ENCODE measurements at regions not wholly inside any gene's neighbourhood (a gene's known extent, or its start where the extent isn't known, plus 50 kb on each side); places are given as distances from the start of the nearest gene placed in this dataset.

DNA sequence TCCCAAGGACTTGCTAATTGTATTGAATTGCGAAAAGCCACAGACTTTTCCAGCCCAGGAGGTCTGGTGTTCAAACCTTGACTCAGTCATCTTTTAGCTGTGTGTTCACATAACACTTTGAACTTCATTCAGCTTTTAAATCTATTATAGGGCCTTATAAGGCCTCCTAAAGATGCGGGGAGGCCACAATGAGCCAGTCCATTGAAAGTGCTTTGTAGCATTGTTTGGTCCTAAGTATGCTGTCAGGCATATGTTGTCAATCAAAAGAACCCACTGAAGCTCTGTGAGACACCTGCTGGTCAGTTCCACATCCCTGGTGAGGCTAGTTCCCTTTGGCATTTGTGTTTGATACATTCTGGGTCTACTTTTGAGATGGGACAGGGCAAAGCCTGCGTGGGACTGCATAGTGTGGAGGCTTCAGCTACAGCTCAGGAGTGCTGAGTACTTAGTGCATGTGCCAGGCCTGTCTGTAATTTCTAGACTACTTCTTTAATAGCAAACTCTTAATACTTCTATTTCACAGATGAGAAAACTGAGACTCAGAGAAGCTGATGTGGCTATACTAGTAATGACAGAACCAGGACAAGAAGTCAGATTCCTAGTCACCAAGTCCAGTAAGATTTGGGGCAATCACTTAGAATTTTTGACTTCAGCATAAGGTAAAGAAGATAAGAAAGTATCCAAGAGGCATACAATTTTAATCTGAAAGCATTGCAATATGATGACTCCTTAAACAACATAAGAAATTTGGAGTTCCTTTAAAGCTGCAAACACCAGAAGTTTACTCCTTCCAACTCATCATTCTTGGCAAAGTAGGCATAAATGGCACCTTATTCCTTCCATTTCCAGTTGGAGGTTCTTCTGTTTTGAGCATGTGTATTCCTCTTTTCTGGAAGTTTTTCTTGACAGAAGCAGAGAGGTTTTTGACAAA is 213.0 kb downstream of the PDCD6IP start:
- FAIRE-seq (no peak), DNase-seq (ENCODE audit: low spot score) (no peak)

DNA sequence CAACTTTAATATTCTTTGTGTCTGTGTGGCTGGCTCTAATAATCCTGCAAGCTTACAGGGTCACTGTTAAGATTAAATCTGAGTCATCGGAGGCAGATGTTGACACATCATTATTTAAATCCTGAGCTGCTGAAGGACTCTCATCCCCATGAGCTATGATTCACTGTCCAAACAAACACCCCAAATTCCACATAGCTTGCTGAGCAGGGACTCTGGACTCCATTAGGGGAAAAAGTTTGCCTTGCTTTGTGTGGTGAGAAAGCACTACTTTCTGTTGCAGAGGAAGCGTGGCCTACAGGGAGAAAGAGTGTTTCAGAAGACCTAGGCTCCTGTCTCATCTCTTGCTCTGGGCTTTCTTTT is 213.7 kb downstream of the PDCD6IP start:
- FAIRE-seq (peak; percentile 93), DNase-seq (ENCODE audit: low spot score) (peak; percentile 89)

DNA sequence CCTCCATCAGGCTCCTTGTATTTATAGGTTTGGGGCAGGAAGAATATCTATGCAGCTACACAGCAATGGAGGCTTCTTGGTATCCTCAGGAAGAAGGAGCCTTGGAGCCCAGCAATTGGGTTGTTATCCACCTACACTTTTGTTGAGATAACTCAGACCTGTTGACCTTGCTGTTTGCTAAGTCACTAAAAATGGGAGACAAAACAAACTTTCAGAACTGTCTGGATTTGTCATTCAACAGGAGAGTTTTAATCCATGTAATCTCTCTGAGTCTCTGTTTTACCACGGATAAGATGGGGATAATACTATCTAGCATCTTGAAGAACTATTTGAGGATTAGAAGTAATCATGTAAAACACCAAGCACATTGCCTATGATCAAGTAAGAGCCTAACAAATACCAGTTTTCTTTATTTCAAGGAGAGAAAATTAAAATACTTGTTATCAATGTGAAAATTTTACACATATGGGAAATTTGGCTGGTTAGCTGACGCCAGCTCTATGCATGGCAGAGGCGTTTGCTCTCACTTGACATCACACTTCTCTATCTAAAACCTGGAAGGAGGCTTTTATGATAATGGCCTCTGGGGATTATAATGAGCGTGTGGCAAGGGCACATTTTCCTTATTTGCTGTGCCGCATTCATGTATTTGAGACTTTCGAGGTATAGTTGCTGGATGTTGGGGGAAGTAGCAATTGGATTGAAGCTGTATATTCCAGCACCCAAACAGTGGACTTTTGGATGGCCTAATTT is 215.6 kb downstream of the PDCD6IP start:
- no peak for DNase-seq (ENCODE audit: low spot score)
- FAIRE-seq = no peak

DNA sequence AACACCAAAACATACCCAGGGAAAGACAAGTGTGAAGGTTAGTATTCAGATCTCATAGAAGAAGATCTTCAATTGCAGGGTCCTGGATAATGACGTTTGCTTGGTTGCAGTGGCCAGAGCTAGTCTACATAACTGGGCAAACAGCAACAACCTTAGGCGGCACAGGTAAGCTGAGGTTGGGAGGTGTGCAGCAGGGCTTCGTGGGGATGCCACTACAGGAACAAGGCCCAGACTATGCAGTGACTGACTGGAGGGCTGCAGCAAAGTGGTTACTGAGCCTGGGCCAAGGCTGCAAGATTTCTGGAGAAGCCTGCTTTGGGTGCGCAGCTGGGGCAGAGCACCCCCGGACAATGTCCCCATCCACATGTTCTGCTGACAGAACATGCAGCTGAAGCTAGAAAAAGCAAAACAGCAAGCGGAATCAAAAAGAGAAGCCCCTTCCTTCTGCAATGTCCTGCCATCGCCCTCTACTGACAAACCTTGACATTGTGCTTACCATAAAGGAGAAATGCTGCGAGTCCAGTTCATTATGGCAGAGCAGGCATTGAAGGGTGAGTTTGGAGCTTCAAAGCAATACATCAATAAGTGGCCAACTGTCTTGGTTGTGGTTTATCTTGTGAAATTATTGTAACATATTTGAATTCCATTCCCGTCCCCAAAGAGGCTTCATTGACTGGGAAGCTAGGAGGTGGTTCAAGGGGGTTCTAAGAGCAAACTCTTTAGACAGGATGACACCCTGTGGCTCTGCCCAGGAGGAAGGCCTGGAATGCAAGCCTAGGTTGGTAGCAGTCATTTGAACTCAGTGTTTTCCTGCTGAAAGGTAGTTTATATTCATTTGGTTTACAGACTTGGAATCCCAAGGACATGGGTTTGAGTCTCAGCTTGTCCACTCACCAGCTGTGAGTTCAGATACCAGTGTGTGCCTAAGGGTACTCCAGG is 217.0 kb downstream of the PDCD6IP start:
- FAIRE-seq = no peak
- no peak for DNase-seq (ENCODE audit: low spot score)

DNA sequence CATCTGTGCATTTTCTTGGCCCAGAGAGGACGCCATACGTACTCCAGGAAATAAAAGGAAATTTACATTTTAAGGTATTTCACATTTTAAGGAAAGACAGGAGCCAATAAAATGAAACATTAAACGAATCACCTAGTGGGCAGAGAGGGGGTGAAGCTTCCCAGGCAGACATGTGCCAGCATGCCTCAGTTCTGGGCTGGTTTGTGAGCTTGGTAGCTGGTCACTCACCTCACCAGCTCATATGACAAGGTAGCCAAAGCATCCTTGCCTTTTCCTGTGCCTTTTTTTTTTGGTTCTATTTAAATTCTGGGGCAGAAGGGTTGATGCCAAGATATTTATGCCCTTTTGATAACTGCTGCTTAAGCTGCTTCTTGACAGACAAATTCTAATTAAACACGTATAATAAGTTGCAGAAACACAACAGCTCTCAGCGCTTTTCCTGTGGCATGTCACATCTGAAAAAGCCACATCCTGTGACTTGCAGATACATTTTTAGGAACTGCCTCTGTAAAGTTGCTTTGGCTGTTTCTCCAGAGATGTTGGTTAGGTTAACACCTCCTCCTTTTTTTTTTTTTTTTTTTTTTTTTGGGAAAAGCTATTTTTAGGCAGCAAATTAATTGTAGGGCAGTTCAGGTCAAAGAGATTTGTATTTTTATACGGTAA is 218.6 kb downstream of the PDCD6IP start:
- FAIRE-seq = no peak
- no peak for DNase-seq (ENCODE audit: low spot score)

DNA sequence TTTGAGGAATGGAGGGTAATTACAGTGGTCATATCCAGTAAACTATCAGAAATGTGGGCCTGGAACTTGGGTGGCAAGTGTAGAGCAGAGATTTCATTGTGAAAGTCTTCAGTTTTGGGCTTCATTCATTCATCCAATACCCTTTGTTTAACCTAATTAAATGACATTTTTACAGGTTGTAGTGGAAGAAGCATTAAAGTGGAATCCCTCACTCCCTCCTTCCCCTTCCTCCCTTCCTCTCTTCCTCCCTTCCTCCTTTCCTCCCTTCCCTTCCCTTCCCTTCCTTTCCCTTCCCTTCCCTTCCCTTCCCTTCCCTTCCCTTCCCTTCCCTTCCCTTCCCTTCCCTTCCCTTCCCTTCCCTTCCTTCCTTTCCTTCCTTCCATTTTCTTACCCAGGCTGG is 219.3 kb downstream of the PDCD6IP start:
- FAIRE-seq = no peak
- no peak for DNase-seq (ENCODE audit: low spot score)

DNA sequence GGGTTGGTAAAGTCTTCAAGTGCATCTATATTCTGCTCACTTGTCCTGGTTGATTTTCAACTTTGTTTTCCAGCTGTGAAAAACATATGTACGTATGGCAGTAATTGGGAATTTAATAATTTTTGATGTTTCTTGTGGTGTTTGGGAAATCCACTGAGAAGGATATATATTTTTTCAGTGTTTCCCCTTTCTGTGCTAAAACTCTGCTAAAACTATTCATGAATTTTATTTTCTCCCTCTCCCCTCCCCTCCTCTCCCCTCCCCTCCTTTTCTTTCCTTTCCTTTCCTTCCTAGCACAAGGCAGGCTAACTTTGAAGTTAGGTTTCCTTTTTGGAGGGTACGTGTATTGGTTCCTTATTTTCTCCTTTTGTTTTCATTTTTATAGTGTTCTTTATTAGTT is 220.7 kb downstream of the PDCD6IP start:
- DNase-seq (ENCODE audit: low spot score) (no peak), FAIRE-seq (no peak)

DNA sequence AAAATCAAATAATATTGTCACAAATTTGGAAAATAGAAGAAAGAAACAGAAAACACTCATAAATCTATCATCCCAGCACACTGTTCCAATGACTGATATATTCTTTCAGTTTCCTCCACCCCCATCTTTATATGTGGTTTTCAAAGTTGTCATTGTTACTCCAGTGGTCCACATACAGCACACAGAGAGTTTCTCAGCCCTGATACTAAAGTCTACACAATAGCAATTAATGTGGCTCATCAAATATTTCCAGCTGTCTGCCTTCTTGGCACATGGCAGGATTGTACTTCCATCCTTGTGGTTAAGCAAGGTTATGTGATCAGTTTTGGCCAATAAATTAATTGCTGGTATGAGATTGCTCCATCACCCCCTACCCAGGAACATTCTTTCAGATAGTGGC is 221.7 kb downstream of the PDCD6IP start:
- DNase-seq (ENCODE audit: low spot score) (no peak), FAIRE-seq (no peak)

DNA sequence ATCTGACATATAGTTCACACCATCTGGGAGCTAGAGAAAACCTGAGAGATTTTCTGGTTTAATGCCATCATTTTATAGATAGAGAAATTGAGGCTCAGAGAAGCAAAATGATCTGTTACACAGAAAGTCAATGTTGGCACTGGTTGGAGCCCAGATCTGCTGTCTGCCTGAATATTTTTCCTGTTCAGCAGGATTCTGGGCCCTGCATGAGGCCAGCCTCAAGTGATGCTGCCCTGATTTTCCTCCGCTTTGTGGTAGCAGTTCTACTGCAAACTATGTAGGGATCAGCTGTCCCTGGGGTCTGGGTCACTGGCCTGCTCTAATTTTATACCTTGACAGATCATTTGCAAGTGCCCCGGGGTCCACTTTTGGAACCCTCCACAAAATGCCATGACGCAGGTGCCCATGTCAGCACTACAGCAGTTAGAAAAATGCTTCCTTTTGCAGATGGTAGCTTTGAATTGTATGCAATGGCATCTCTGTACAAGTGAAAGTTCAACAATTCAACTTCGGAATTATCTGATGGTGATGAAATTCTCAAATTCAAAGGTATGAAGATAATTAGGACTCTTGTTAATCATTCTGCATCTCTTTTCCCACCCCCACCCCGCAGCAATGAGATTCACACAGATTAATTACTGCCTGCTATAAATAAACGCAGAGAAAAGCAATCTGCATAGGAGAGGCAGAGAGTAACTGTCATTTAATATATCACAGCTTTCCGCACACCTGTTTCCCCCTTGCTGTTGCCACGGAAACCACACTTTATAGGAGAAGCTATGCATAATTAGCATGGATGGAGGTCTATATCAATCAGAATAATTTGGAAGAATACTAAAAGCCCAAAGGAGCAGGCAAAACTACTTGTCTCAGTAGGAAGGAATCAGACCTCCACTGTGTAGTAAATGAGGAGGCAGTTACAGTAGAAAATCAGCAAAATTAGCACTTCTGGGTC is 222.6 kb downstream of the PDCD6IP start:
- FAIRE-seq (no peak), DNase-seq (ENCODE audit: low spot score) (no peak)

DNA sequence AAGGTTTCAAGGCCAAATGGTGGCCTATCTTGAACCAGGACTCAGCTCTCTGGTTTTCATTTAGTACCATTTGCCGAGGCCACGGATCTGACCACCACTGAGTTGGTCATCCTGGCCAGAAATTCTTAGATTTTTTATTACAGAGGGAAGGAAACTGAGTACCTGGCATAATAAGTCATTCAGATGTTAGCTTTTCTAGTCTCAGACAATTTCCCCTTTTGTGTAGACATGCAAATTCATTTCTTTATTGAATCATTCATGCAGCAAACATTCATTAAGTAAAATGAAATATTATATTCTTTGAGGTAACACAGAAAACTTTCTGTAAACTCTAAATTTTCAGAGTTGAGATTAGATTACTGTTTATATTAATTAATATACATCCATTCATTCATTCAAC is 223.7 kb downstream of the PDCD6IP start:
- DNase-seq (ENCODE audit: low spot score) = no peak
- no peak for FAIRE-seq

DNA sequence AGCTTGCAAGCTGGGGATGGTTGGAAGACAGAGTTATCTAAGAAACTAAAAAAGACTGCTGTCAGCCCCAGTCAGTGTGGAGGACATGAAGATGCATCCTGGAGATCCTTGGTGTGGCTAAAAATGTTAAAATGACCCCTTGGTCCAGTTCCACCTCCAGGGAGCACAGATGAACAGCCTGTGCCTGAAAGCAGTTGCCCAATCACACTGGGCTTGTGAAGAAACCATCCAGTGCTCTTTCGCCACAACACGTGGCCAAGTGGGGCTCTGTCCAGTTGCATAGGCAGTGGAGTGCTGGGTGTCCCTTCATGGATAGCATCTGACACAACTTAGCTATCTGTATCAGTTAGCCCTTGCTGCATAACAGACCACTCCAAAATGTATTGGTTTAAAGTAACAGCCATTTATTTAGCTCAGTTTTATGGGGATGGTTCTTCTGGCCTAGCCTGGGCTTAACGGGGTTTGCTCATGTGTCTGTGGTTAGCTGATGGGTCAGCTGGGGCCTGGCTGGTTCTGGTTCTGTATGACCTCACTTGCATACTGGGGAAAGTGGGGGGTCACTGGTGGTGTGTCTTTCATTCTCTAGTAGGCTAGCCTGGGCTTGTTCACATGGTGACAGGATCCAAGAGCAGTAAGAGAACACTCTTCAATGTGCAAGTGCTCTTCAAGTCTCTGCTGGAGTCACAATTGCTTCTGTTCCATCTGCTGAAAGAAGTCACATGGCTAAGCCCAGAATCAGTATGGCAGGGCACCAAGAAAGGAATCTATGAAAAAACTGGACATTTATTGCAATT is 226.2 kb downstream of the PDCD6IP start:
- FAIRE-seq (no peak), DNase-seq (ENCODE audit: low spot score) (no peak)

DNA sequence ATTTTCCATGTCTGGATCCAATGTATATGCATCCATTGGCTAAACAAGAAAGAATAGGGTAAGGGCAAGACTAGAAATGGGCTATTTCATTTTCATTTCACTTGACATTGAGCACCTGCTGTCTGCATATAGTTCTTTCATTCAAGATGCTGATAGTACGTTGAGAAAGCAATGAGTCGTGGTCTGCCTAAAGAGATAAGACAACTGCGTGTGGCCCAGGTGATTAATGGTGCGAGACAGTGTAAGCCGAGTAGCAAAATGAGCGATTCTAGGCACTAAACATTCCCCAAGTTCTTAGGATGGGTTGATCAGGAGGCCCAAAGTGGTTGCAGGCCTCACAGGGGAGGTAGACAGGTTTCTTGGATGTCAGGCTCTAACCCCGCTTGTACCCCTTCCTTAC is 235.4 kb downstream of the PDCD6IP start:
- DNase-seq (ENCODE audit: low spot score) (no peak), FAIRE-seq (no peak)

DNA sequence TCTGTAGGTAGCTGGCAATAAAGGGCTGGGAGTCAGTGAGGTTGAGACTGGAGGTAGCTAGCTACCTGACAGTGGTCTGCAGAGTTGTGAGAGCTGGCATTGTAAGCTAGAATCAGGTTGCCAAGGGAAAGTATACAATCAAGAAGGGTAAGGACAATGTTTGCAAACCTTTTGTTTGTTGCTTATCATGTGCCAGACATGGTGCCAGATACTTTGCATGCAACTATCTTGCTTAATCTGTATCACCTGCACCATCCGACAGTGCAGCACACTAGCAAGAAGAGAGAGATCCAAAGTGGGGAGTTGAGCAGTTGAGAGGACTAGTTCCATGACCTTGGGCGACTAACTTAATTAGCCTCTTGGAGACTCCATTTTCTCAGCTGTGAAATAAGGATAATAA is 236.4 kb downstream of the PDCD6IP start:
- FAIRE-seq (no peak), DNase-seq (ENCODE audit: low spot score) (no peak)

DNA sequence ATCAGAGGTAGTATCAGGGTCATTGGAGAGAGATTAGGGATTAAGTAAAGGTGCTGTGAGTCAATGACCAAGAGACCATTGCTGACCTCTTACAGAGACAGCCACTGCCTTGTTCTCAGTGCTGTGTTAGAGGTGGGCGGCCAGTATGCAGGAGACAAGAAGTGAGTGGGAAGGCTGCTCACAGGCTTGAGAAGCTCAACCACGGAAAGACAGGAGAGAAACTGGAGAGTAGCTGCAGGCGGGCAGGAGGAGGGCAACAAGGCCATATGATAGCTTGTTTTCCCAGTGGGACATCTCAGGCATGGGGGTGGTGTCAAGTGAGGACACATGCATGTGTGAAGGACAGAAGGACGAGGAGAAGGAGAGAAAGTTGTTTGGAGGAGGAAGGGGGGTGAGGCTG is 237.3 kb downstream of the PDCD6IP start:
- FAIRE-seq = no peak
- DNase-seq (ENCODE audit: low spot score) = no peak

DNA sequence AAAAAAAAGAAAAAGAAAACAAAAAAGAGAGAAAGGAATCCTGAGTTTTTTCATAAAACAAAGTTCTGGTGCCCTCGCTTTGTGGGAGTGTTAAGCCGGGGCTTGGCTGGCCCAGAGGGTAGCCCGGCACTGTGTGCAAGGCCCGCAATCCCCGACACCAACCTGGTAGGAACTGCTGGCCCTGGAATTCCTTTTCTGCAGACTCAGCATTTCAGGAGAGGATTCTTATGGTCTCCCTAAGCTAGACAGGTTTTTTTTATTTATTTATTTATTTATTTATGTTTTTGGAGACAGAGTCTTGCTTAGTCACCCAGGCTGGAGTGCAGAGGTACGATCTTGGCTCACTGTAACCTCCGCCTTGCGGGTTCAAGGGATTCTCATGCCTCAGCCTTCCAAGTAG is 238.8 kb downstream of the PDCD6IP start:
- FAIRE-seq (no peak), DNase-seq (ENCODE audit: low spot score) (no peak)

DNA sequence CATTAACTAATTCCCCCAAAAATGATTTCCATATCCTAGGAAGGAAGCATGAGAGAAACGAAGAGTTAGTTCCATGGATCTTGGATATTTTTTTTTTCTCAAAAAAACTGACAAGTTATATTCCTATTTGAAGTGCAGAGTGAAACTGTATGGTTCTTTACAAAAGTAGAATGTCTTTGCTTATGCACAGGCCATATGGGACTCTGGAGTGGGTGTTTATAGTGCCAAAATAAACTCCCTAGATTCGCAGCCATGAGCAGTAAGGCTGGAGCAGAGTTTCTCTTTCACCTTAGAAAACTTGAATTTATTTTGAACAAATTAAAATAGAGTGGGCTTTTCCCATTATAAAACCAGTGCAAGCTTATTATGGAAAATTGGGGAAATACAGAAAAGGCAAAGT is 239.7 kb downstream of the PDCD6IP start:
- FAIRE-seq = no peak
- DNase-seq (ENCODE audit: low spot score) = no peak

DNA sequence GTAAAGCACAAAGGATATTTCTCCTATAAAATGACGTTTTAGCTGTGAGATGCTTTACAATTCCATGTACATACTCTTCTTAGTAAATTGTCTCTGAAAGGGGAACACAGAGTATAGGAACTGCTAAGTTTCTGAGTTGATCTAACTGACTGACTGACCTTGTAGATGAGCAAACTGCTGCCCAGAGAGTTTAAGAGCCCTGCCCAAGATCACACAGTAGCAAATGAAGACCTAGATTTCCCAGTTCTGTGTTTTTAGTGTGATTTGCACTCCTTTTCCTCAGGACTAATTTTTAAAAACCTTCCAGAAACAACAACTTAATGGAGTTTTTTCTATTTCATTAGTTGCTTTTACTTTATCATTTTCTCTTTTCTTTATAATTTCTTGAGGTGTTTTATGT is 247.7 kb downstream of the PDCD6IP start:
- no peak for DNase-seq (ENCODE audit: low spot score)
- no peak for FAIRE-seq

DNA sequence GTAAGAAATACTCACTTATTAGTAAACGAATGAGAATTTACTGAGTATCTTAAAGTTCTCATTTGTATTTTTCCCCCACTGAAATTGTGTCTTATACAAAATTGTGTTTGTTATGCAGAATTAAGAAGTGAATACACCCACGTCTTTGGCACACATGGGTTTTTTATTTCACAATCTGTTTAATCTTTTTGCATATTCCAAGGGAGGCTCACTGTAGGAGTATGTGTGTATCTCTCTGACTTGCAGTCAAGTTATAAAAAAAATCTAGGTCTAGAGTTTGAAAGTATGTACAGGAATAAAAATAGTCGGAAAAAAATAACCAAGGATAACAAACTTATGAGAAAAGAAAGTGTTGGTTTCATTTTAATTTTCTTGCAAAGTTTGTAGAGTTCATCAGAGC is 255.2 kb downstream of the PDCD6IP start:
- FAIRE-seq (no peak), DNase-seq (ENCODE audit: low spot score) (no peak)

Data from RCC 7860 (cell line).